ENCODE measurements at regions not wholly inside any gene's neighbourhood (a gene's known extent, or its start where the extent isn't known, plus 50 kb on each side); places are given as distances from the start of the nearest gene placed in this dataset.

DNA sequence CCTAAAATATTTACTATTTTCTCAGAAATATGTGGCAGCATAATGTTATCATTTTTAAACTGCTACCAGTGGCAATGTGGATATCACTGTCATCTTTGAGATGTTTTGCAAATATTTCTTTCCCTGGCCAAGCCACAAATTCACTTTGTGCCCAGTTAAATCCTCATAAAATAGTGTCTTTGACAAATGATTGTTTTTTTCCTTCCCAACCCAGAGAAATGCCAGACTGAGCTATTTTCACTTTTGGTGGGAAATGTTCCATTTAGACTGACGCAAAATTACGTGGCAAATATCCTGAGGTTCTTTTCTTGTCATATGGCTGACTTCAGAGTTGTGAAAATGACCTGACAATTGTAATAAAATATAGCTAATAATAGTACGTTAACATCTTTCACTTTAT lies 807.0 kb upstream of the SOX9 start:
- TF ChIP-seq, protein P1, sequence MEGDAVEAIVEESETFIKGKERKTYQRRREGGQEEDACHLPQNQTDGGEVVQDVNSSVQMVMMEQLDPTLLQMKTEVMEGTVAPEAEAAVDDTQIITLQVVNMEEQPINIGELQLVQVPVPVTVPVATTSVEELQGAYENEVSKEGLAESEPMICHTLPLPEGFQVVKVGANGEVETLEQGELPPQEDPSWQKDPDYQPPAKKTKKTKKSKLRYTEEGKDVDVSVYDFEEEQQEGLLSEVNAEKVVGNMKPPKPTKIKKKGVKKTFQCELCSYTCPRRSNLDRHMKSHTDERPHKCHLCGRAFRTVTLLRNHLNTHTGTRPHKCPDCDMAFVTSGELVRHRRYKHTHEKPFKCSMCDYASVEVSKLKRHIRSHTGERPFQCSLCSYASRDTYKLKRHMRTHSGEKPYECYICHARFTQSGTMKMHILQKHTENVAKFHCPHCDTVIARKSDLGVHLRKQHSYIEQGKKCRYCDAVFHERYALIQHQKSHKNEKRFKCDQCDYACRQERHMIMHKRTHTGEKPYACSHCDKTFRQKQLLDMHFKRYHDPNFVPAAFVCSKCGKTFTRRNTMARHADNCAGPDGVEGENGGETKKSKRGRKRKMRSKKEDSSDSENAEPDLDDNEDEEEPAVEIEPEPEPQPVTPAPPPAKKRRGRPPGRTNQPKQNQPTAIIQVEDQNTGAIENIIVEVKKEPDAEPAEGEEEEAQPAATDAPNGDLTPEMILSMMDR (IDR thresholded peaks at IDR 0.05; ENCODE audit: insufficient read depth, low read length, poor library complexity, severe bottlenecking), result no peak
- TF ChIP-seq EZH2phosphoT487 (conservative IDR thresholded peaks at IDR 0.05; ENCODE audit: low read length), result no peak
